NCI-H460 (cell line): ENCODE measurements at regions not wholly inside any gene's neighbourhood (a gene's known extent, or its start where the extent isn't known, plus 50 kb on each side); places are given as distances from the start of the nearest gene placed in this dataset.
"Not testable (repeated sequence)": the region's sequence is repeated elsewhere in the genome, so short reads cannot be mapped to it uniquely, and the experiment has no call there.

ENCODE experiments used
- DNase-seq: peaks from one replicate; pipeline ENCODE4 v3.0.0-alpha.2; 2016; ENCODE audit warnings: low read depth; ENCODE audit errors: extremely low read depth

GRCh38 chr7:155227788-155228458 is 69.8 kb upstream of the INSIG1 start:
- DNase-seq = no peak

DNA sequence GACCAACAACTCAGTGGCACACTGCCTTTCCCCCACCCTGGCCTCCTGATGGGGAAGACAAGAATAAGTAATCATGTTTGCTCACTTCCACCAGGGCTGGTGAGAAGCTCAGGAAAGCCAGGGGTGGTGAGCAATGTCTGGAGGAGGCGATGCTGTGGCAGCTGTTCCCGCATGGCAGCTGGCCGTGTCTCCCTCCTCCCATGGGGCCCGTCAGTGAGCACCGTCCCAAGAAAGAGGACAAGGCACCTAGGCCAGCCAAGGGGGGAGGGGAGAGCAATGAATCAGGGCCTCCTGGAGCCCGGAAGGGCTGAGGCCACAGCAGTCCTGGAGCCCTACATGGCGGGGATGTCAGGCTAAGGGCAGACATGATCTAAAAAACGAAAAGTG is 69.2 kb upstream of the INSIG1 start:
- DNase-seq = no peak

GRCh38 chr7:155228894-155229293 is 68.8 kb upstream of the INSIG1 start:
- DNase-seq = no peak

- no peak for DNase-seq
Measured at GRCh38 chr7:155229548-155230168, 68.0 kb upstream of the INSIG1 start.

DNA sequence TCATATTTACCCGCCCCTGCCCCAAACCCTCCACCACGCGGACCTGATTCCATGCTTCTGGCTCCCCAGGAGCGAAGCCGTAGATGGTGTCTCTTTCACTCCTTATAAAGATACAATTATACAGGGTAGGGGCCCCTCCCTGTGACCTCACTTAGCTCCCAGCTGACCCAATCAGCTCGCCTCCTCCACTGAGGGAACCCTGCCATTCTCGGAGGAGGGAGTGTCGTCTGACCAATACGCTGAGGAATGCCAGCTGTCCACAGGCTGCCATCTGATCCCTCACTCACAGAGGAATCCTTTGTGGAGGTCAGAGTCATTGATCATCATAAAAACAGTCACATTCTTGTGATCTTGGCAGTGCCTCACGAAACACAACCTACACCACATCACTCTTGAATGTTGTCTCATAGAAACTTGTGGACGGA is 67.5 kb upstream of the INSIG1 start:
- DNase-seq = peak; percentile 90

DNA sequence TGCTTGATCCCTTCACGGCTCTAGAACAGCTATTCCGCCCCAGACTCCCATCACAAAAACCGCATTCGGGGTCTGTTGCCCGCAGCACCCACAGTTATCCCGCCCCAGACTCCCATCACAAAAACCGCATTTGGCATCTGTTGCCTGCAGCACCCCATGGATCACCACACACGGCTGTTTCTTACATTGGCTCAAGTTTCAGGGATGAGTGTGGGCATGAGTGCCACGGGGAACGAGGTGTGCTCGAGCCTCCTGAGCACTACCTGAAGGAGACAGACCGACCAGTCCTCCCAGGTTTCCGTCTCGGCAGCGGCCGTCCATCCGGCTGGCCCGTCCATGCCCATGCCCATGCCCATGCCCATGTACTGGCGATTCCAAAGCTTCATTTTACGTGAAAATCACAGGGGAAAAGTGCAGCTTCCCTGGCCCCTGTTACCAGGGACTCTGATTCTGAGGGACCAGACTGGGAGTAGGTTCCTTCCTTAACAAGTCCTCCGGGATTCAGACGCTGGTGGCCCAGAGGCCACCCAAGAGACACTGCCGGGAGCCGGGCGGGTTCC is 66.4 kb upstream of the INSIG1 start:
- no peak for DNase-seq

DNA sequence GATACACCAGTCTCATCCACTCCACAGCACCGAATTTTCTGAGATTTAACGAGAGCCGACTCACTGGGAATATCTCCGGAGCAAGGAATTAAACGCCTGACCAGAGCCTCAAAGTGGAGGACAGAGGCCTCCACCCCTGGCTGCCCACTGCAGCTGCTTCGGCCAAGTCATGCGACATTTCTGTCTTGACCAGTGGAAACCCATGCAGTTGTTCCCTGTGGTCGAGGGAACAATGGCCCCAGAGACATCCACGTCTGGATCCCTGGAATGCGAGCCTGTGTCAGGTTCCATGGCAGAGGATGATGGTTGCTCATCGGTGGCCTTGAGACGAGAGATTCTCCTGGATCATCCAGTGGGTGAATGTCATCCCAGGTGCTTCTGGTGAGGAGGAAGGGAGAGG is 65.7 kb upstream of the INSIG1 start:
- no peak for DNase-seq

- DNase-seq = no peak
Measured at GRCh38 chr7:155232911-155233310, 64.8 kb upstream of the INSIG1 start.

GRCh38 chr7:155233311-155234157 is 64.1 kb upstream of the INSIG1 start:
- no peak for DNase-seq

GRCh38 chr7:155234158-155234492 is 63.6 kb upstream of the INSIG1 start:
- DNase-seq = no peak

DNA sequence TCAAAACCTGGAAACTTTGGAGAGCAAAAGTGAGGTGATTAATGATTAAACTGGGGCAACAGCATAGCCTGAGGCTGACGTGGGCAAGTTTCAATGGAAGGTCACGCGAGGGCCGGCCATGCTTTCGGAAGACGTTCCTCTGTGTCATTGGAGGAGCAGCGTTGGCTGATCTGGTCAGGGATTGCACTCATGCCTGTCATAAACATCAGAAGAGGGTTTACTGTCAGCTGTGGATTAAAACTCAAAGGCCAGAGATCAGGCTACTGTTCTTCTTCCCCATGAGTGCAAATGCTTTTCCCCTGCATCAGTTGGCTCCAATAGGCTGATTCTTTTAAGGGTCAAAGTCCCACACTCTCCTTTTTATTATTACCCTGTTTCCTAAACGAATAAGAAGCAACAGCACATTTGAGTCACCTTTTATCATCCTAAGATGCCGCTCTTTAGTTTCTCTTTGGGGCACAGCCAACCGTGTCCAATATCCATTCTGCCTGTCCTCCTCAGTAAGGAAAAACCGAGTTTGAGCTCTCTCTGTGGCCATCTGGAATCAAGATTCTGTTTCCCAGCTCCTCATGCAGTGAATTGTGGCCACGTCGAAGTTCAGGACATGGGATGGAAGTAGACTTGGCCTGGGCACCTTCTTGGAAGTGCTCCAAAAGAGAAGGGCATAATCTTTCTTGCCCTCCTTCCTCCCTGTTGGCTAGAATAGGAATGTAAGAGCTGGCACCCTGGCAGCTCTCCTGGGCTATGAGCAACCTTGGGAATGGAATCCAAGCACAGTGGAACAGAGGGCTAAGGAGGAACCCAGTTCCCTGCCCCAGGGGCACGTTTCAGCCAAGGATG is 62.5 kb upstream of the INSIG1 start:
- no peak for DNase-seq

DNA sequence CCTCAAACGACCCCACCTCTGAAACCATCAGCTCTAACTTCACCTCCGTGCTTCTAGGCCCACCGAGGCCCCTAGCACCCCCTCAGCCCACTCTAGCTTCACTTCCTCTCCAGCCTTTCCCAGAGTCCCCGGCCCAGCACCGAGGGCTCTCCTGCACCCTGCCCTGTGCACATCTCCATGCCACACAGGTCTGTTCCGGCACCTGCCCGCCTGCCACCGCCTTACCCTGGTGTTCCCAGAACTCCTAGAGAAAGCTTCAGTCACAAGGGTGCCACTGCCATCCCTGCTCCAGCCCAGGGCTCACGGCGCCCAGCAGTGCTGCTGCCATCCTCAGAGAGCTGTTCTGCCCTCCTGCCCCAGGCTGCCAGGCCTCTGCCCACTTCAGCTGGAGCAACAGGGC is 61.3 kb upstream of the INSIG1 start:
- DNase-seq = no peak

DNA sequence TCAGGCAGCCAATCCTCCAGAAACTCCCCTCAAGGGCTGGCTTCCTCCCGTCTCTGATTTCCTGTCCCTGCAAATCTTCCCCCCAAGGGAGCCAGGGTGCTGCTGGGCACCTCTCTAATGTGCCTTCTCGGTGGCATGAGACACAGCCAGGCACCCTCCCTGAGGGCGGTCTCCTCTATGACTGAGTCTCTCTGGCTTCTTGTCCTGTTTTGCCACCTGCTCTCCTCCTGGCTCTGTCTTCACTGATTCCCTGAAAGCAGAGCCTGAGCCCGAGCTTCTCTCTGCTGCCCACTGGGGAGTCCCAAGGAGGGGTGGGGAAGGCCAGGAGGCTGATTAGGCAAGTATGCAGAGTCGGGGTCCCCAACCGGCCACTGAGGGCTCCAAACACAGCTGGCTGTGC is 60.4 kb upstream of the INSIG1 start:
- DNase-seq = no peak

DNA sequence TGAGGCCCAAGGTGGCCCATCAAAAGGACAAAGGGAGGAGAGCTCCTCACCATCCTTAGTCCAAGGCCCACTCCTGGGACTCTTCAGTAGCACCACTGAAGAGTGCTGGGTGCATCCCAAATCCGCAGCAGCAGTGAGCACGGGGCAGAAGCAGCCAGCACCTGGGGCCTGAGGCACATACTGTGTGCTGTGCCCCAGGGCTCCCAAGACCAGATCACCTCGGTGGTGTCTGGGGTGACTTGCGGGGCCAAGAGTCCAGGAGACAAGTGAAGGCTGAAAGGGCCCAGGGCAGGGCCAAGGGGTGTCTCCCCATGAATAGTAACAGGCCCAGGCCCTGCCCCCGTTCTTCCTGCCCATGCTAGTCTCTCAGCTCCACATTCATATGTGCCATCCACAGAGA is 59.9 kb upstream of the INSIG1 start:
- DNase-seq = no peak

GRCh38 chr7:155239431-155240087 is 58.1 kb upstream of the INSIG1 start:
- DNase-seq = not testable (repeated sequence)

DNA sequence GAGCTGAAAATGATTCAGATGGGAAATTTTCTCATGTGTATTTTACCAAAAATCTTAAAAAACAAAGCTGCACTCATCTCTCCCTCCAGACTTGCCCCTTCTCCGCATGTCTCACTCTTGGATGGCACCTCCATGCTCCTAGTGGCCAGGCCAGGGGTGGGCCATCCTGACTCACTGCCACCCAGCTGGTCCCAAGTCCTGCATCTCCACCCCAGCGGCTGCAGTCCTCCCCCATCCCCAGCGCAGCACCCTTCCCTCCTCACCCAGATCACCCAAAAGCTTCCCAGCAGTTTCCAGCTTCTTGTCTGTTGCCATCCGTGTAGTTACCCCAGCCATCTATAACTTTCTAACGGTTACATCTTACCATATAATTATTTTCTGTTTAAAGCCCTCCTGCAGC is 53.0 kb upstream of the INSIG1 start:
- no peak for DNase-seq

DNA sequence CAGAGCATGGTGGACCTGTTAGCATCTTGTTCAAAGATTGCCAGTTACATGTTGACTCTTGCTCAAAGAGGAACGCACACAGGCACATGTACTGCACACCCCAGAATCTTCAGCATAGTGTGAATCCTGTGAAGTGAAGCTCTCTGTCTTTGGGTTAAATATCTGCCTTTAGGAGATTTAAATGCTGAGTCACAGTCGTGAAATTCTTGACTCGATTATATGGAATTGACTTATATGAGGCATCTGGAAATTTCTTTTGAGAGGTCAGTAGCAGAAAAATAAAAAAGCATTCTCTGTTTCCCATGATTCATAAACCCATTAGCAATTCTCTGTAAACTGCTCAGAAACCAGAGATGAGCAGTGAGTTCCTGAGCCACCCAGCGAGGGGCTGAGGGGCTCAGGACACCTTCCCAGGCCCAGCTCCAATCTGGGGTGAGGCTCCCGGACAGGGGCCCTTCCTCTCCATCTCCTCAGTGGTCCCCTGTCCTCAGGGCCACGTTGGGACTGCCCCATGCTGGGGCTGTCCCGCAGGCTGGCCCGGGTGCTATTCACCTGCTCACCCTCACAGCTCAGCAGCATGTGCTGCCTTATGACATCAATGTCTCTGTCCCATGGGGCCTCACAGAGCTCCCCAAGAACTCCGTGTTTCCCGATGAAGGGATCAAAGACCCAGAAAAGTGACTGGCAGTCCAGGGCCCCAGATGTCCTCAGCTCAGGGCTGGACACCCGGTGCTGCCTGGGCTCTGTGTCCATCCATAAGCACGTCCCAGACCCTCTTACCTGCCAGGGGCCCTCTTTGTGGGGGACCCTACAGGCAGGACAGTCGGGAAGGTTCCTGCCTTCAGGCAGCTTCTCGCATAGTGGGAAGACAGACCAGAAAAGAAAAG is 50.0 kb upstream of the INSIG1 start:
- no peak for DNase-seq
